ENCODE measurements at regions not wholly inside any gene's neighbourhood (a gene's known extent, or its start where the extent isn't known, plus 50 kb on each side); places are given as distances from the start of the nearest gene placed in this dataset.

DNA sequence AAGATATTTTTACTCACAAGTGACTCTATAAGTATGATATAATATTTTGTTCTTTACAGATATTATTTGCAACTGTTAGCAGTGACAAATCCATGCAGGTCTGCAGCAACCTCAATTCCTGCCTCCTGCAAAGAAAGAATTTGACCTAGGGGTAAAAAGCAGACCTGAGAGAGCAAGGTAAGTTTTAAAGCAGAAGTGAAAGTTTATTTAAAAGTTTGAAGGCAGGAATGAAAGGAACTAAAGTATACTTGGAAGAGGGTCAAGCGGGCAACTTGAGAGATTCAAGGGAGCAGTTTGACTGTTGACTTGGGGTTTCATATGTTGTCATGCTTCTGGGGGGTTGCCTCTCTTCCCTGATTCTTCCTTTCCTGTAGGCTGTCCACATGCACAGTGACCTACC, 520.1 kb upstream of the PCDH20 start:
- H3K36me3 ChIP-seq (ENCODE audit: control insufficient read depth in 4 of 4, insufficient read depth in 3 of 4, low read depth in 1 of 4, low read length in 3 of 4), result no peaks in the 10 kb centered on the region

DNA sequence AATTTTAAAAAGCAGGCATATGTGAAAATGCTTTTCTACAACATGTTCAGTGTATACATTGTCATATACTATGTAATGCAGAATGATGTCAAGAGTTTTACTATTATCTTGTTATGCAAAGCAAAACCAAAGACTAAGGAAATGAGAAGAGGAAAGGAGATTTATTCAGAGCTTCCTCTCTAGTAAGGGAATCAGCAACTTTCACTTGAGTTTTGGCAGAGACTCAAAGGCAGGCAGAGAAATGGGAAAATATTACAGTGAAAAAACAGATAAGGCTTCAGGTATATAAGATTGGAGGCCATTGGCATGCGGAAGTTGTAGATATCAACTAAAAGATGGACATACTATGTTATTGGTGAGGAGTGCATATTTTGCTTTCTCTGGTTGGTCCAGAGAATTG, 512.0 kb upstream of the PCDH20 start:
- no peak for TF ChIP-seq YY1 (IDR thresholded peaks at IDR 0.05)
- no peak for TF ChIP-seq FOXA2 (IDR thresholded peaks at IDR 0.05)
- TF ChIP-seq HNF4A (conservative IDR thresholded peaks at IDR 0.05), result no peak
- H3K9me3 ChIP-seq (ENCODE audit: control insufficient read depth in 4 of 4, low read length in 3 of 4), result no peaks in the 10 kb centered on the region
- no peaks in the 10 kb centered on the region for H3K4me1 ChIP-seq (ENCODE audit: control insufficient read depth in 4 of 4, insufficient read depth in 4 of 4, low read length in 3 of 4)
- H3K27ac ChIP-seq (ENCODE audit: low read depth in 1 of 2, low read length in 2 of 2), result no peak overlapping the region
- no peaks in the 10 kb centered on the region for H3K36me3 ChIP-seq (ENCODE audit: control insufficient read depth in 4 of 4, insufficient read depth in 3 of 4, low read depth in 1 of 4, low read length in 3 of 4)
- no peak overlapping the region for H3K9ac ChIP-seq (ENCODE audit: low read depth in 1 of 2, low read length in 2 of 2)
- H3K4me3 ChIP-seq (ENCODE audit: low read depth in 1 of 3, low read length in 3 of 3), result no peak overlapping the region
- WGBS, result 73% methylated on average over 1 of the region's 1 CpG
- no peaks in the 10 kb centered on the region for H3K27me3 ChIP-seq (ENCODE audit: control insufficient read depth in 4 of 4, insufficient read depth in 4 of 4, low read length in 3 of 4)
- no peak for DNase-seq (ENCODE audit: low spot score)

More for the DNA sequence above, 520.1 kb upstream of the PCDH20 start:
- no peaks in the 10 kb centered on the region for H3K27me3 ChIP-seq (ENCODE audit: control insufficient read depth in 4 of 4, insufficient read depth in 4 of 4, low read length in 3 of 4)
- no peaks in the 10 kb centered on the region for H3K4me1 ChIP-seq (ENCODE audit: control insufficient read depth in 4 of 4, insufficient read depth in 4 of 4, low read length in 3 of 4)
- H3K4me3 ChIP-seq (ENCODE audit: low read depth in 1 of 3, low read length in 3 of 3), result no peak overlapping the region
- no peak overlapping the region for H3K27ac ChIP-seq (ENCODE audit: low read depth in 1 of 2, low read length in 2 of 2)
- no peaks in the 10 kb centered on the region for H3K9me3 ChIP-seq (ENCODE audit: control insufficient read depth in 4 of 4, low read length in 3 of 4)
- DNase-seq (ENCODE audit: low spot score), result no peak
- TF ChIP-seq HNF4G (IDR thresholded peaks at IDR 0.05) (no peak), GABPA (IDR thresholded peaks at IDR 0.05 in 1 of 2, conservative IDR thresholded peaks at IDR 0.05 in 1 of 2) (no peak), YY1 (IDR thresholded peaks at IDR 0.05) (no peak), TAF1 (conservative IDR thresholded peaks at IDR 0.05) (no peak), RAD21 (IDR thresholded peaks at IDR 0.05) (no peak), FOXA1 (IDR thresholded peaks at IDR 0.05) (no peak)
- TF ChIP-seq, protein P1, sequence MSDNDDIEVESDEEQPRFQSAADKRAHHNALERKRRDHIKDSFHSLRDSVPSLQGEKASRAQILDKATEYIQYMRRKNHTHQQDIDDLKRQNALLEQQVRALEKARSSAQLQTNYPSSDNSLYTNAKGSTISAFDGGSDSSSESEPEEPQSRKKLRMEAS (IDR thresholded peaks at IDR 0.05), result no peak
- 84% methylated on average over 1 of the region's 1 CpG for WGBS
- H3K9ac ChIP-seq (ENCODE audit: low read depth in 1 of 2, low read length in 2 of 2), result no peak overlapping the region

DNA sequence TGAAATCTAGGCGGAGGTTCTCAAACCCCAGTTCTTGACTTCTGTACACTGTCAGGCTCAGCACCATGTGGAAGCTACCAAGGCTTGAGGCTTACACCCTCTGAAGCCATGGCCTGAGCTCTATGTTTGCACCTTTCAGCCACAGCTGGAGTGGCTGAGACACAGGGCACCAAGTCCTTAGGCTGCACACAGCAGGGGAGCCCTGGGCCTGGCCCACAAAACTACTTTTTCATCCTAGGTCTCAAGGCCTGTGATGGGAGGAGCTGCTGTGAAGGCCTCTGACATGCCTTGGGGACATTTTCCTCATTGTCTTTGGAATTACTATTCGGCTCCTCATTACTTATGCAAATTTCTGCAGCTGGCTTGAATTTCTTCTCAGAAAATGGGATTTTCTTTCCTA, 503.2 kb upstream of the PCDH20 start:
- no peaks in the 10 kb centered on the region for H3K36me3 ChIP-seq (ENCODE audit: control insufficient read depth in 4 of 4, insufficient read depth in 3 of 4, low read depth in 1 of 4, low read length in 3 of 4)
- no peak for DNase-seq (ENCODE audit: low spot score)
- H3K9ac ChIP-seq (ENCODE audit: low read depth in 1 of 2, low read length in 2 of 2), result no peak overlapping the region
- no peaks in the 10 kb centered on the region for H3K9me3 ChIP-seq (ENCODE audit: control insufficient read depth in 4 of 4, low read length in 3 of 4)
- H3K27me3 ChIP-seq (ENCODE audit: control insufficient read depth in 4 of 4, insufficient read depth in 4 of 4, low read length in 3 of 4), result no peaks in the 10 kb centered on the region
- H3K4me1 ChIP-seq (ENCODE audit: control insufficient read depth in 4 of 4, insufficient read depth in 4 of 4, low read length in 3 of 4), result no peaks in the 10 kb centered on the region
- H3K27ac ChIP-seq (ENCODE audit: low read depth in 1 of 2, low read length in 2 of 2), result no peak overlapping the region
- TF ChIP-seq JUND (IDR thresholded peaks at IDR 0.05) (no peak), RAD21 (IDR thresholded peaks at IDR 0.05) (no peak), RXRA (IDR thresholded peaks at IDR 0.05) (no peak), FOXA2 (IDR thresholded peaks at IDR 0.05) (no peak), FOXA1 (IDR thresholded peaks at IDR 0.05) (no peak), HNF4A (conservative IDR thresholded peaks at IDR 0.05) (no peak), YY1 (IDR thresholded peaks at IDR 0.05) (no peak), HNF4G (IDR thresholded peaks at IDR 0.05) (no peak)
- TF ChIP-seq, protein P2, sequence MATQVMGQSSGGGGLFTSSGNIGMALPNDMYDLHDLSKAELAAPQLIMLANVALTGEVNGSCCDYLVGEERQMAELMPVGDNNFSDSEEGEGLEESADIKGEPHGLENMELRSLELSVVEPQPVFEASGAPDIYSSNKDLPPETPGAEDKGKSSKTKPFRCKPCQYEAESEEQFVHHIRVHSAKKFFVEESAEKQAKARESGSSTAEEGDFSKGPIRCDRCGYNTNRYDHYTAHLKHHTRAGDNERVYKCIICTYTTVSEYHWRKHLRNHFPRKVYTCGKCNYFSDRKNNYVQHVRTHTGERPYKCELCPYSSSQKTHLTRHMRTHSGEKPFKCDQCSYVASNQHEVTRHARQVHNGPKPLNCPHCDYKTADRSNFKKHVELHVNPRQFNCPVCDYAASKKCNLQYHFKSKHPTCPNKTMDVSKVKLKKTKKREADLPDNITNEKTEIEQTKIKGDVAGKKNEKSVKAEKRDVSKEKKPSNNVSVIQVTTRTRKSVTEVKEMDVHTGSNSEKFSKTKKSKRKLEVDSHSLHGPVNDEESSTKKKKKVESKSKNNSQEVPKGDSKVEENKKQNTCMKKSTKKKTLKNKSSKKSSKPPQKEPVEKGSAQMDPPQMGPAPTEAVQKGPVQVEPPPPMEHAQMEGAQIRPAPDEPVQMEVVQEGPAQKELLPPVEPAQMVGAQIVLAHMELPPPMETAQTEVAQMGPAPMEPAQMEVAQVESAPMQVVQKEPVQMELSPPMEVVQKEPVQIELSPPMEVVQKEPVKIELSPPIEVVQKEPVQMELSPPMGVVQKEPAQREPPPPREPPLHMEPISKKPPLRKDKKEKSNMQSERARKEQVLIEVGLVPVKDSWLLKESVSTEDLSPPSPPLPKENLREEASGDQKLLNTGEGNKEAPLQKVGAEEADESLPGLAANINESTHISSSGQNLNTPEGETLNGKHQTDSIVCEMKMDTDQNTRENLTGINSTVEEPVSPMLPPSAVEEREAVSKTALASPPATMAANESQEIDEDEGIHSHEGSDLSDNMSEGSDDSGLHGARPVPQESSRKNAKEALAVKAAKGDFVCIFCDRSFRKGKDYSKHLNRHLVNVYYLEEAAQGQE (IDR thresholded peaks at IDR 0.05), result no peak
- TF ChIP-seq, protein P3, sequence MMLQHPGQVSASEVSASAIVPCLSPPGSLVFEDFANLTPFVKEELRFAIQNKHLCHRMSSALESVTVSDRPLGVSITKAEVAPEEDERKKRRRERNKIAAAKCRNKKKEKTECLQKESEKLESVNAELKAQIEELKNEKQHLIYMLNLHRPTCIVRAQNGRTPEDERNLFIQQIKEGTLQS (IDR thresholded peaks at IDR 0.05), result no peak
- TF ChIP-seq, protein P1 (IDR thresholded peaks at IDR 0.05), result no peak
- TF ChIP-seq, protein P4, sequence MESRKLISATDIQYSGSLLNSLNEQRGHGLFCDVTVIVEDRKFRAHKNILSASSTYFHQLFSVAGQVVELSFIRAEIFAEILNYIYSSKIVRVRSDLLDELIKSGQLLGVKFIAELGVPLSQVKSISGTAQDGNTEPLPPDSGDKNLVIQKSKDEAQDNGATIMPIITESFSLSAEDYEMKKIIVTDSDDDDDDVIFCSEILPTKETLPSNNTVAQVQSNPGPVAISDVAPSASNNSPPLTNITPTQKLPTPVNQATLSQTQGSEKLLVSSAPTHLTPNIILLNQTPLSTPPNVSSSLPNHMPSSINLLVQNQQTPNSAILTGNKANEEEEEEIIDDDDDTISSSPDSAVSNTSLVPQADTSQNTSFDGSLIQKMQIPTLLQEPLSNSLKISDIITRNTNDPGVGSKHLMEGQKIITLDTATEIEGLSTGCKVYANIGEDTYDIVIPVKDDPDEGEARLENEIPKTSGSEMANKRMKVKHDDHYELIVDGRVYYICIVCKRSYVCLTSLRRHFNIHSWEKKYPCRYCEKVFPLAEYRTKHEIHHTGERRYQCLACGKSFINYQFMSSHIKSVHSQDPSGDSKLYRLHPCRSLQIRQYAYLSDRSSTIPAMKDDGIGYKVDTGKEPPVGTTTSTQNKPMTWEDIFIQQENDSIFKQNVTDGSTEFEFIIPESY (IDR thresholded peaks at IDR 0.05), result no peak
- 76% methylated on average over 2 of the region's 2 CpGs for WGBS
- H3K4me3 ChIP-seq (ENCODE audit: low read depth in 1 of 3, low read length in 3 of 3), result no peak overlapping the region

All from liver (tissue), 7 donors.